ENCODE measurements at regions not wholly inside any gene's neighbourhood (a gene's known extent, or its start where the extent isn't known, plus 50 kb on each side); places are given as distances from the start of the nearest gene placed in this dataset.
A peak's percentile ranks its signal among the peaks of the same experiment; 100 is the strongest.

DNA sequence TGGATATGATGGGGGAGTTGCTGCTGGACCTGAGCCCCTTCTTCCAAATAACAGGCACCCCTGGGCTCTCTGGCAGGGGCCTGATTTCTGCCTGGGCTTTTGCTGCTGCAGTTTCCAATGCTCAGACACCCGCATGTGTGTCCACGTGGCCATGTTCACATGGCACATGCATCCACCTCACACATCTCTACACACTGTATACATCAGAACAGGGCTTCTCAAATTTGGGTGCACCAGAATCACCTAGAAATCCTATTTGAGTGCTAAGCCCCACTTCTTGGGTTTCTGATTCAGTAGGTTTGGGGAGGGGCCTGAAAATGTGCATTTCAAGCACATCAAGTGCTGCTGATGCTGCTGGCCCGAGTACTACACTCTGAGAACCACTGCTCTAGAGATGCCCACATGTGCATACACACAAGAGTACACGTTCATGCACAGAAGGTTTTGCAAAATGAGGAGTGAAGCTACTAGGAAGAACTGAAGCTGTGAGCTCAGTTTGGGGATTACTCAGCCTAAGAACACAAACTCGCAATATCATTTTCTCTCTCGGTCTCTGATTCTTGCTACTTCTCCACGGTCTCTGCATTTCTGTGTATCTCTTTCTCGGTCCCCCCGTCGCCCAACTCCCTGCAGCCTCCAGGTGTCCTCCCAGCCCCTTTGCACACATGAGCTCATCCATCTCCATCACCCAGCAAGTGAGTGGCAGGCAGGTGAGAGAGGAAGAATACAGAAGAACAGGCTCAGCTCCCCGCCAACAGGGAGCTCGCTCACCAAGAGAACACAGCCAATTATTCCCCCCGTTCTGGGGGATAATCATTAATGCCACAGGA lies 97.0 kb downstream of the PCDH1 start:
- peaks cover 4% of the 10 kb centered on the region for H3K4me1 ChIP-seq (ENCODE audit: insufficient read depth, low read length, poor library complexity, severe bottlenecking)
- no peaks in the 10 kb centered on the region for H3K36me3 ChIP-seq (ENCODE audit: insufficient read depth, low read length)
- no peak overlapping the region for H2AFZ ChIP-seq (ENCODE audit: low read length)
- no peak overlapping the region for H3K4me2 ChIP-seq (ENCODE audit: low read length)
- no TSS peak for BruUV-seq (replicated peaks)
- no peak overlapping the region for H3K4me3 ChIP-seq (ENCODE audit: low read depth, low read length, poor library complexity, severe bottlenecking)
- POLR2A ChIA-PET = interaction anchor here (0.6 kb wide), 2 partner anchors 13 to 27 kb away, joined by 3 to 5 read pairs; no protein-coding TSS in a partner anchor
- H3K9me3 ChIP-seq (ENCODE audit: low read length) = no peaks in the 10 kb centered on the region
- no peaks in the 10 kb centered on the region for H3K79me2 ChIP-seq (ENCODE audit: insufficient read depth, low read depth, low read length)
- TF ChIP-seq EZH2phosphoT487 (IDR thresholded peaks at IDR 0.05; ENCODE audit: borderline replicate concordance, low read depth, low read length) = no peak
- TF ChIP-seq, protein P1, sequence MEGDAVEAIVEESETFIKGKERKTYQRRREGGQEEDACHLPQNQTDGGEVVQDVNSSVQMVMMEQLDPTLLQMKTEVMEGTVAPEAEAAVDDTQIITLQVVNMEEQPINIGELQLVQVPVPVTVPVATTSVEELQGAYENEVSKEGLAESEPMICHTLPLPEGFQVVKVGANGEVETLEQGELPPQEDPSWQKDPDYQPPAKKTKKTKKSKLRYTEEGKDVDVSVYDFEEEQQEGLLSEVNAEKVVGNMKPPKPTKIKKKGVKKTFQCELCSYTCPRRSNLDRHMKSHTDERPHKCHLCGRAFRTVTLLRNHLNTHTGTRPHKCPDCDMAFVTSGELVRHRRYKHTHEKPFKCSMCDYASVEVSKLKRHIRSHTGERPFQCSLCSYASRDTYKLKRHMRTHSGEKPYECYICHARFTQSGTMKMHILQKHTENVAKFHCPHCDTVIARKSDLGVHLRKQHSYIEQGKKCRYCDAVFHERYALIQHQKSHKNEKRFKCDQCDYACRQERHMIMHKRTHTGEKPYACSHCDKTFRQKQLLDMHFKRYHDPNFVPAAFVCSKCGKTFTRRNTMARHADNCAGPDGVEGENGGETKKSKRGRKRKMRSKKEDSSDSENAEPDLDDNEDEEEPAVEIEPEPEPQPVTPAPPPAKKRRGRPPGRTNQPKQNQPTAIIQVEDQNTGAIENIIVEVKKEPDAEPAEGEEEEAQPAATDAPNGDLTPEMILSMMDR (conservative IDR thresholded peaks at IDR 0.05; ENCODE audit: low read length) = 0 out of 2 replicates have a peak, but pooled peaks have one; percentile 10
- no peaks in the 10 kb centered on the region for H4K20me1 ChIP-seq (ENCODE audit: insufficient read depth, low read length)
- intact Hi-C loops (cut with micrococcal nuclease; ENCODE audit: unreplicated experiment) = no loop called here
- no peaks in the 10 kb centered on the region for H3K9me2 ChIP-seq (ENCODE audit: insufficient read depth, low read length)
- H3K27ac ChIP-seq (ENCODE audit: low read depth, low read length, poor library complexity, severe bottlenecking) = no peak overlapping the region
- DNase-seq (ENCODE audit: low spot score) = no peak
- CTCF ChIA-PET (ENCODE audit: unreplicated experiment) = no interaction called here

DNA sequence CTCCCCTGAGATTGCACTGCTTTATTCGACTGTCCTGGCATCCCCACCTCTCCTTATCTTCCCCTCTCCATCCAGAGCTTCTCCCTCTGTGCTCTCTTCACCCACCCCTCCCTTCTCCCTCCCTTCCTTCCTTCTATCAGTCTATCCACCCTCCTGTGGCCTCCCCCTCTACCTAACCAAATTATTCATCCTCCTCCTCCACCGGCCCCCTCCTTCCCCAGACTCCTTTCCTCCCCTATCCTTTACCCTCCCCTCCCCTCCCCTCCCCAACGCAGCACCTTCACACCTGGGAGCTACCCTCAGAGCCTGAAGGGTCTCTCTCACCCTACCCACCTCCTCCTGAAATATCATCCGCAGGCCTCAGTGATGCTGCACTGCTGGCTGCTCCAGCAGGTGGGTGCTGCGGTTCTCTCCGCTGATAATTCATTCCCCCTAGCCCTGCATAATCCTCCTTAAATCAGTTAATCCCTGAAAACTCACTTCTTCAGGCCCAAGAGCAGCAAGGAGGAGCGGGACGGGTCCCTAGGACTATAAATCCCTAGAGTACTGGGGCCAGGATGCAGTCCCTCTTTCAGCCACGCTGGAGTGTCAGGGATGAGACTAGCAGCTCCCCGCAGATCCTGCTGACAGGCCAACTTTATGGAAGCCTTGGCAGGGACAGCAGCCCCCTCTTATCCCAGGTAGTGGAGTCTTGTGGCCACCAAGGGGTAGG lies 97.8 kb downstream of the PCDH1 start:
- Histone ChIP-seq H2AFZ (ENCODE audit: low read length) (no peak overlapping the region), H4K20me1 (ENCODE audit: insufficient read depth, low read length) (no peaks in the 10 kb centered on the region), H3K4me1 (ENCODE audit: insufficient read depth, low read length, poor library complexity, severe bottlenecking) (peaks cover 4% of the 10 kb centered on the region), H3K4me3 (ENCODE audit: low read depth, low read length, poor library complexity, severe bottlenecking) (no peak overlapping the region), H3K4me2 (ENCODE audit: low read length) (no peak overlapping the region), H3K9me2 (ENCODE audit: insufficient read depth, low read length) (no peaks in the 10 kb centered on the region), H3K9me3 (ENCODE audit: low read length) (no peaks in the 10 kb centered on the region), H3K36me3 (ENCODE audit: insufficient read depth, low read length) (no peaks in the 10 kb centered on the region), H3K27ac (ENCODE audit: low read depth, low read length, poor library complexity, severe bottlenecking) (no peak overlapping the region), H3K79me2 (ENCODE audit: insufficient read depth, low read depth, low read length) (no peaks in the 10 kb centered on the region)
- DNase-seq (ENCODE audit: low spot score) = no peak
- ChIA-PET POLR2A (interaction anchor here (0.6 kb wide), 2 partner anchors 13 to 28 kb away, joined by 3 to 5 read pairs; no protein-coding TSS in a partner anchor), CTCF (ENCODE audit: unreplicated experiment) (no interaction called here)
- intact Hi-C loops (cut with micrococcal nuclease; ENCODE audit: unreplicated experiment) = no loop called here
- BruUV-seq (replicated peaks) = no TSS peak
- TF ChIP-seq EZH2phosphoT487 (IDR thresholded peaks at IDR 0.05; ENCODE audit: borderline replicate concordance, low read depth, low read length) = no peak
- TF ChIP-seq, protein P1 (conservative IDR thresholded peaks at IDR 0.05; ENCODE audit: low read length) = no peak
